SH-SY5Y (cell line): ENCODE measurements at regions not wholly inside any gene's neighbourhood (a gene's known extent, or its start where the extent isn't known, plus 50 kb on each side); places are given as distances from the start of the nearest gene placed in this dataset.

Source experiments
- GATA2 ChIP-seq: IDR thresholded peaks from 2 replicates; pipeline ENCODE4 v1.6.1; 2011; ENCODE audit warnings: mild to moderate bottlenecking, low read depth, low read length
- GATA3 ChIP-seq: IDR thresholded peaks from 2 replicates; pipeline ENCODE4 v1.6.1; 2011; ENCODE audit warnings: low read depth, mild to moderate bottlenecking, low read length, moderate library complexity

GRCh38 chr4:115228851-115229250 is 115.4 kb upstream of the NDST4 start:
- no peak for TF ChIP-seq GATA3
- no peak for TF ChIP-seq GATA2
